H1 (cell line): ENCODE measurements at regions not wholly inside any gene's neighbourhood (a gene's known extent, or its start where the extent isn't known, plus 50 kb on each side); places are given as distances from the start of the nearest gene placed in this dataset.

Experiments used
- CTCF ChIA-PET: fragments of 300-600 bp; sonication (Branson Sonifier 250); formaldehyde crosslinking; loops from one replicate; lab custom pipeline; 2021; ENCODE audit not compliant: partially characterized antibody; lab: Charles Lee
- POLR2A ChIA-PET: fragments of 300-600 bp; sonication (Branson Sonifier 250); formaldehyde crosslinking; loops from one replicate; lab custom pipeline; 2021; ENCODE audit warnings: inconsistent platforms; ENCODE audit not compliant: partially characterized antibody; lab: Charles Lee
- DNase-seq, 2 experiments: peaks; one replicate each; pipeline versions ENCODE4 v3.0.0 to v3.0.0-alpha.2; 2010 to 2022; ENCODE audit warnings: low spot score in 2 of 2, low read depth in 1 of 2, mixed read lengths in 1 of 2
- FAIRE-seq: peaks from 2 replicates; lab custom pipeline; 2011; peaks lifted over from hg19 to GRCh38; lab: Jason Lieb, UNC
- H2AFZ ChIP-seq: 2 replicates; pipeline ENCODE4 v1.8.1; 2012; ENCODE audit warnings: low read length, inconsistent platforms
- H2AK5ac ChIP-seq: 2 replicates; pipeline ENCODE4 v1.6.1; 2013; ENCODE audit warnings: low read depth, low read length
- H2BK120ac ChIP-seq: replicated peaks from 2 replicates; pipeline ENCODE3; 2013; ENCODE audit warnings: low read depth, low read length, inconsistent platforms
- H2BK12ac ChIP-seq: 2 replicates; pipeline ENCODE4 v1.6.1; 2013; ENCODE audit warnings: low read depth, low read length
- H2BK15ac ChIP-seq: 2 replicates; pipeline ENCODE4 v1.6.1; 2013; ENCODE audit warnings: low read length
- H2BK20ac ChIP-seq: 2 replicates; pipeline ENCODE4 v1.6.1; 2013; ENCODE audit warnings: low read length
- H2BK5ac ChIP-seq: 2 replicates; pipeline ENCODE4 v1.6.1; 2013; ENCODE audit warnings: low read depth, low read length
- H3K14ac ChIP-seq: 2 replicates; pipeline ENCODE4 v1.6.1; 2013; ENCODE audit warnings: inconsistent platforms; ENCODE audit not compliant: insufficient read length
- H3K18ac ChIP-seq: 2 replicates; pipeline ENCODE4 v1.6.1; 2013; ENCODE audit warnings: low read length; ENCODE audit errors: extremely low read depth
- H3K23ac ChIP-seq: 2 replicates; pipeline ENCODE4 v1.6.1; 2013; ENCODE audit warnings: inconsistent platforms; ENCODE audit not compliant: insufficient read length
- H3K23me2 ChIP-seq: 2 replicates; pipeline ENCODE4 v1.6.1; 2013; ENCODE audit warnings: low read depth, low read length
- H3K27ac ChIP-seq: 2 replicates; pipeline ENCODE4 v1.6.1; 2011; ENCODE audit warnings: low read depth, low read length, inconsistent platforms
- H3K27me3 ChIP-seq, 4 experiments: replicated peaks in 1 of 4; 1 replicate in 1 of 4; 2 replicates in 3 of 4; pipeline versions ENCODE4 v1.6.1 to v1.8.1; 2011 to 2013; ENCODE audit warnings: low read length in 3 of 4, mild to moderate bottlenecking in 3 of 4, inconsistent platforms in 2 of 4, mixed read lengths in 2 of 4, moderate library complexity in 1 of 4; ENCODE audit not compliant: control insufficient read depth in 3 of 4, insufficient read depth in 3 of 4; ENCODE audit errors: extremely low read depth in 1 of 4
- H3K36me3 ChIP-seq, 4 experiments: 2 replicates each; pipeline versions ENCODE4 v1.6.1 to v1.8.1; 2011 to 2013; ENCODE audit warnings: mild to moderate bottlenecking in 4 of 4, low read length in 3 of 4, moderate library complexity in 2 of 4, control low read depth in 1 of 4, inconsistent platforms in 1 of 4; ENCODE audit not compliant: insufficient read depth in 4 of 4, control insufficient read depth in 2 of 4
- H3K4ac ChIP-seq: replicated peaks from 2 replicates; pipeline ENCODE3; 2013; ENCODE audit warnings: low read length, low read depth, mixed read lengths, inconsistent platforms; ENCODE audit not compliant: insufficient read length
- H3K4me1 ChIP-seq, 4 experiments: replicated peaks in 1 of 4; 1 replicate in 1 of 4; 2 replicates in 3 of 4; pipeline versions ENCODE4 v1.6.1 to v1.8.1; 2011 to 2013; ENCODE audit warnings: low read length in 3 of 4, inconsistent platforms in 2 of 4, mixed read lengths in 1 of 4; ENCODE audit not compliant: insufficient read depth in 4 of 4, control insufficient read depth in 3 of 4
- H3K4me2 ChIP-seq, 2 experiments: 2 replicates each; pipeline versions ENCODE4 v1.6.1 to v1.8.1; 2011 to 2013; ENCODE audit warnings: low read depth in 2 of 2, low read length in 2 of 2, control low read depth in 1 of 2, inconsistent platforms in 1 of 2, mild to moderate bottlenecking in 1 of 2; ENCODE audit not compliant: insufficient read depth in 1 of 2
- H3K4me3 ChIP-seq, 4 experiments: fragments of 200-600, 300-600 bp in 1 of 4; sonication (generic), shearing (Covaris generic), sonication (Bioruptor Twin) in 1 of 4; 2 replicates each; pipeline versions ENCODE4 v1.5.1 to v1.8.1; 2011 to 2016; ENCODE audit warnings: low read length in 4 of 4, low read depth in 3 of 4, control low read depth in 2 of 4, inconsistent platforms in 2 of 4, mild to moderate bottlenecking in 2 of 4, mixed read lengths in 1 of 4, moderate library complexity in 1 of 4; ENCODE audit not compliant: insufficient read depth in 2 of 4; ENCODE audit errors: extremely low read depth in 1 of 4
- H3K56ac ChIP-seq: replicated peaks from 2 replicates; pipeline ENCODE3; 2013; ENCODE audit warnings: low read depth, mild to moderate bottlenecking, mixed read lengths, low read length, inconsistent platforms; ENCODE audit not compliant: insufficient read length
- H3K79me1 ChIP-seq: 2 replicates; pipeline ENCODE4 v1.6.1; 2013; ENCODE audit warnings: low read depth, low read length, control low read depth
- H3K79me2 ChIP-seq, 2 experiments: 2 replicates each; pipeline versions ENCODE4 v1.6.1 to v1.8.1; 2012 to 2013; ENCODE audit warnings: low read length in 2 of 2, mild to moderate bottlenecking in 2 of 2, inconsistent platforms in 1 of 2; ENCODE audit not compliant: insufficient read depth in 2 of 2, control insufficient read depth in 1 of 2
- H3K9ac ChIP-seq, 4 experiments: replicated peaks in 1 of 4; 1 replicate in 1 of 4; 2 replicates in 3 of 4; pipeline versions ENCODE4 v1.6.1 to v1.8.1; 2011 to 2013; ENCODE audit warnings: low read depth in 3 of 4, low read length in 3 of 4, control low read depth in 2 of 4, mild to moderate bottlenecking in 2 of 4, moderate library complexity in 2 of 4, inconsistent platforms in 1 of 4; ENCODE audit errors: extremely low read depth in 1 of 4
- H3K9me3 ChIP-seq, 2 experiments: 2 replicates each; pipeline versions ENCODE4 v1.6.1 to v1.8.1; 2012 to 2013; ENCODE audit warnings: mild to moderate bottlenecking in 2 of 2, moderate library complexity in 2 of 2, control low read depth in 1 of 2, inconsistent platforms in 1 of 2, low read depth in 1 of 2, low read length in 1 of 2, mixed read lengths in 1 of 2; ENCODE audit not compliant: insufficient read depth in 2 of 2
- H4K20me1 ChIP-seq, 2 experiments: replicated peaks in 1 of 2; 2 replicates each; pipeline versions ENCODE3 to v1.8.1; 2011 to 2013; ENCODE audit warnings: inconsistent platforms in 2 of 2, low read length in 2 of 2, mild to moderate bottlenecking in 1 of 2; ENCODE audit not compliant: insufficient read depth in 2 of 2, control insufficient read depth in 1 of 2
- H4K5ac ChIP-seq: 2 replicates; pipeline ENCODE4 v1.6.1; 2013; ENCODE audit warnings: low read length, low read depth, mixed read lengths, inconsistent platforms; ENCODE audit not compliant: insufficient read length
- H4K8ac ChIP-seq: 2 replicates; pipeline ENCODE4 v1.8.0; 2013; ENCODE audit warnings: mild to moderate bottlenecking, moderate library complexity, low read length, inconsistent platforms; ENCODE audit not compliant: insufficient read depth; ENCODE audit errors: extremely low read depth
- H4K91ac ChIP-seq: replicated peaks from 2 replicates; pipeline ENCODE3; 2013; ENCODE audit warnings: low read length, mixed read lengths, inconsistent platforms; ENCODE audit not compliant: insufficient read length
- BCL11A ChIP-seq, 2 experiments: IDR thresholded peaks; one replicate each; pipeline ENCODE4 v1.6.1; 2011; ENCODE audit warnings: low read depth in 2 of 2, low read length in 2 of 2, mild to moderate bottlenecking in 2 of 2
- POLR2AphosphoS5 ChIP-seq: IDR thresholded peaks from 2 replicates; pipeline ENCODE4 v1.6.1; 2011; ENCODE audit warnings: low read depth, low read length
- SIX5 ChIP-seq: IDR thresholded peaks from 2 replicates; pipeline ENCODE4 v1.6.1; 2011; ENCODE audit warnings: mild to moderate bottlenecking, low read depth, low read length
- WGBS, 2 experiments: shearing (Covaris generic) in 1 of 2; methylation state at CpG; one replicate each; pipeline versions ENCODE4 v1.1.6 to v1.1.7; 2013 to 2015; ENCODE audit warnings: low lambda C conversion rate in 2 of 2, mixed read lengths in 2 of 2, inconsistent platforms in 1 of 2, low coverage in 1 of 2, missing lambda C conversion rate in 1 of 2; ENCODE audit not compliant: insufficient replicate concordance in 2 of 2, insufficient coverage in 1 of 2, insufficient read length in 1 of 2; ENCODE audit errors: extremely low coverage in 1 of 2, missing lambda C conversion rate in 1 of 2; 5-methylcytosine and 5-hydroxymethylcytosine counted together

DNA sequence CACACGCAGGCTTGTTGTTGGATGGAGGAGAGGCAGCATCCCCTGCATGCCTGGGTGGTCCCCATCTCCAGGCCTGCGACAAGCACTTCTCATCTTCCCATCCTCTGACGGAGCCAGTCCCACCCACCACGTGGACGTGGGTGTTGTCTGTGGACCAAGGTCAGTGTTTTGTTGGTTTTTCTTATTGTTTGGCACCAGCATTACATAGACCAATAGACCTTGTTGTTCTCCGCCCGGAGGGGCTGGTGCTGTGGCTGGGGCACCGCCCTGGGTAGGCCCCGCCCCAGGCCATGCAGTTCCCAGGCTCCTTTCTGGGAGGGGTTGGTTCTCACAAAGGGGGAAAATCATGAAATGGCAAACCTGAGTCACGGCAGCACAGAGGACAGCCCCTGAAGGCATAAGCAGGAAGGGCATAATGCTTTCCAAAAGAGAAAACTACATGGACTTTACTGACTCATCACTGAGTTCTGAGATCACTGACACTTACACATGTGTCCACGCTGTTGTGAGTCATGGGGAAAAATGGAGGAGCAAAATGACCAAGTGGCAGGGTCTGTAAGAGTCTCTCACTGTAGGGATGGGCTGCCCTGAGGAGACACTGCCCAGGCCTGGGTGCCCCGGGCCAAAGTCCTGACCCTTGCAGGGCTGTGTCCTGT, 90.8 kb downstream of the THBS2 start:
- no peak overlapping the region for H3K4me2 ChIP-seq
- FAIRE-seq = no peak

More for the DNA sequence above, 90.8 kb downstream of the THBS2 start:
- Histone ChIP-seq H2AK5ac (no peak overlapping the region), H2AFZ (no peak overlapping the region), H2BK20ac (no peak overlapping the region), H3K23ac (no peak overlapping the region), H3K27ac (no peak overlapping the region), H3K18ac (no peak overlapping the region), H2BK5ac (no peak overlapping the region), H4K5ac (no peak overlapping the region), H4K91ac (no peak overlapping the region), H2BK15ac (no peak overlapping the region), H3K79me1 (no peaks in the 10 kb centered on the region), H3K9ac (no peak overlapping the region), H3K9me3 (peaks cover 0 to 3% of the 10 kb centered on the region in 2 experiments; a peak in 1 of 4 replicates), H2BK12ac (no peak overlapping the region)
- CTCF ChIA-PET = no interaction called here
- no peak for TF ChIP-seq SIX5
- no peak for TF ChIP-seq BCL11A (IDR thresholded peaks at IDR 0.05; ENCODE audit: low read depth in 2 of 2, low read length in 2 of 2)
- TF ChIP-seq POLR2AphosphoS5 = no peak
- TF ChIP-seq, all 59 proteins: peak for 0
- no peaks in the 10 kb centered on the region for H4K20me1 ChIP-seq
- H4K8ac ChIP-seq = no peak overlapping the region
- POLR2A ChIA-PET = no interaction called here
- H3K36me3 ChIP-seq = no peaks in the 10 kb centered on the region
- no peak overlapping the region for H3K4ac ChIP-seq
- H3K27me3 ChIP-seq = no peaks in the 10 kb centered on the region; a peak in 1 of 7 replicates
- no peak overlapping the region for H3K56ac ChIP-seq
- H3K79me2 ChIP-seq = no peaks in the 10 kb centered on the region
- H2BK120ac ChIP-seq = no peak overlapping the region
- H3K23me2 ChIP-seq = no peaks in the 10 kb centered on the region
- no peak for DNase-seq
- no peak overlapping the region for H3K14ac ChIP-seq
- WGBS, 2 experiments = 91% methylated on average over 12 of the region's 12 CpGs; no CpG with 5 or more reads in 1 of the 2 experiments
- H3K4me3 ChIP-seq = no peak overlapping the region
- H3K4me1 ChIP-seq = no peaks in the 10 kb centered on the region
